Trophoblast cell (in vitro differentiated cells and primary cell): ENCODE measurements at regions not wholly inside any gene's neighbourhood (a gene's known extent, or its start where the extent isn't known, plus 50 kb on each side); places are given as distances from the start of the nearest gene placed in this dataset.

Source experiments
- DNase-seq, 2 donors: peaks; one replicate each; pipeline ENCODE4 v3.0.0-alpha.2; 2016
- H2AFZ ChIP-seq: 2 replicates; pipeline ENCODE4 v1.6.1; 2013; ENCODE audit warnings: low read length, moderate library complexity, mild to moderate bottlenecking; ENCODE audit not compliant: insufficient read depth, poor library complexity
- H2AK5ac ChIP-seq: 2 replicates; pipeline ENCODE4 v1.6.1; 2013; ENCODE audit warnings: mild to moderate bottlenecking, low read length
- H2BK120ac ChIP-seq: 2 replicates; pipeline ENCODE4 v1.6.1; 2013; ENCODE audit warnings: low read length, mild to moderate bottlenecking, moderate library complexity; ENCODE audit not compliant: insufficient read depth, poor library complexity
- H2BK12ac ChIP-seq: 2 replicates; pipeline ENCODE4 v1.6.1; 2013; ENCODE audit warnings: mild to moderate bottlenecking, low read length, moderate library complexity
- H2BK5ac ChIP-seq: 2 replicates; pipeline ENCODE4 v1.6.1; 2013; ENCODE audit warnings: low read length, low read depth, moderate library complexity, mild to moderate bottlenecking; ENCODE audit not compliant: poor library complexity
- H3K14ac ChIP-seq: 2 replicates; pipeline ENCODE4 v1.6.1; 2013; ENCODE audit warnings: mild to moderate bottlenecking, low read length
- H3K18ac ChIP-seq: 2 replicates; pipeline ENCODE4 v1.6.1; 2013; ENCODE audit warnings: mild to moderate bottlenecking, low read length
- H3K23ac ChIP-seq: 2 replicates; pipeline ENCODE4 v1.6.1; 2013; ENCODE audit warnings: low read length
- H3K27ac ChIP-seq: 2 replicates; pipeline ENCODE4 v1.5.1; 2013; ENCODE audit warnings: low read depth, mild to moderate bottlenecking, inconsistent platforms, low read length, moderate library complexity
- H3K27me3 ChIP-seq: 2 replicates; pipeline ENCODE4 v1.6.1; 2013; ENCODE audit warnings: inconsistent platforms, mild to moderate bottlenecking, low read length, moderate library complexity; ENCODE audit not compliant: insufficient read depth
- H3K36me3 ChIP-seq, 2 experiments: 1 replicate in 1 of 2; 2 replicates in 1 of 2; pipeline ENCODE4 v1.6.1; 2013; ENCODE audit warnings: low read length in 2 of 2, mild to moderate bottlenecking in 2 of 2, moderate library complexity in 1 of 2; ENCODE audit not compliant: insufficient read depth in 2 of 2, control insufficient read depth in 1 of 2
- H3K4ac ChIP-seq: 2 replicates; pipeline ENCODE4 v1.6.1; 2013; ENCODE audit warnings: low read depth, mild to moderate bottlenecking, low read length, moderate library complexity
- H3K4me1 ChIP-seq, 2 experiments: 1 replicate in 1 of 2; 2 replicates in 1 of 2; pipeline ENCODE4 v1.6.1; 2013; ENCODE audit warnings: low read length in 2 of 2, mild to moderate bottlenecking in 2 of 2, moderate library complexity in 1 of 2; ENCODE audit not compliant: insufficient read depth in 2 of 2, control insufficient read depth in 1 of 2
- H3K4me2 ChIP-seq: 2 replicates; pipeline ENCODE4 v1.6.1; 2013; ENCODE audit warnings: inconsistent platforms, mild to moderate bottlenecking, low read length, moderate library complexity
- H3K4me3 ChIP-seq: 2 replicates; pipeline ENCODE4 v1.5.1; 2013; ENCODE audit warnings: mild to moderate bottlenecking, low read depth, low read length, inconsistent platforms
- H3K79me1 ChIP-seq: one replicate; pipeline ENCODE4 v1.6.1; 2013; ENCODE audit warnings: low read length
- H3K79me2 ChIP-seq: 2 replicates; pipeline ENCODE4 v1.6.1; 2013; ENCODE audit warnings: low read length, mild to moderate bottlenecking; ENCODE audit not compliant: control insufficient read depth, insufficient read depth, poor library complexity
- H3K9ac ChIP-seq: 2 replicates; pipeline ENCODE4 v1.6.1; 2013; ENCODE audit warnings: mild to moderate bottlenecking, low read length
- H3K9me3 ChIP-seq: 2 replicates; pipeline ENCODE4 v1.6.1; 2013; ENCODE audit warnings: low read depth, mild to moderate bottlenecking, control low read depth, inconsistent platforms, low read length; ENCODE audit not compliant: insufficient read depth
- H4K12ac ChIP-seq: 2 replicates; pipeline ENCODE4 v1.6.1; 2013; ENCODE audit warnings: low read depth, mild to moderate bottlenecking, low read length, moderate library complexity
- H4K8ac ChIP-seq: 2 replicates; pipeline ENCODE4 v1.6.1; 2013; ENCODE audit warnings: low read depth, mild to moderate bottlenecking, low read length, moderate library complexity
- H4K91ac ChIP-seq: one replicate; pipeline ENCODE4 v1.6.1; 2013; ENCODE audit warnings: low read depth, mild to moderate bottlenecking, low read length, moderate library complexity
- WGBS: extraction: QIAGEN DNeasy Blood & Tissue Kit; methylation state at CpG from one replicate; pipeline ENCODE4 v1.1.7; 2013; ENCODE audit warnings: missing lambda C conversion rate; ENCODE audit not compliant: insufficient read length, insufficient coverage; ENCODE audit errors: extremely low coverage; 5-methylcytosine and 5-hydroxymethylcytosine counted together

DNA sequence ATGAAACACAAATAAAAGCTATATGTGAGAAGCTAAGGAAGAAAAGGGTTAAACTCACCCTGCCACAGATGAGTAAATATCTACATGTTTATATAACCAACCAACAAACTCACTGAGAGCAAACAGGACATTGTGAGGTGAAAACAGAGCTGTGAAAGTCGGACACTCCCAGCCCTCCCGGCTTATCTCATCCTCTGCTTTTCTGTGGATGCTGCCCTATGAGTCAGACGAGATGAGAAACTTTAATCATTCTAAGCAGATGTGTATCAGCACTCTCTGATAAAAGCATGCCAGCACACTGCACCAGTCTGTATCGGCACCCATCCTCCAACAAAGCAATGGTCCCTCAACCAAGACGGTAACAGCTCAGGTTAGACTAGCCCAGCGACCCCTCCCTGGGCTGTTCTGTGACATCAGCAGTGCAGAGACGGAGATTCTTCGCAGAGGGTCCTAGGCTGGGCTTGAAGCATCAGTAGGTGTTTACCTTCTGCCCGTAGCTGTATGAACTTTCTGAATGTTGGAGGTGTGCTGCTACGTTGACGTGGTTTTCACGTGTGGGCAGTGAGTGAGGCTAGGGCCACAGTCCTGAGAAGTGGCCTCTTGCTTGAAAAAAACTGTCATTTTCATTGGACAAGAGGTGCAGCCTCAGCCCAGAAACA is 119.8 kb upstream of the ALDH1A3 start:
- Histone ChIP-seq H2BK12ac (no peak overlapping the region), H3K79me2 (no peaks in the 10 kb centered on the region), H3K23ac (no peak overlapping the region), H4K12ac (no peak overlapping the region), H3K4ac (no peak overlapping the region), H3K4me1 (no peaks in the 10 kb centered on the region), H3K14ac (no peak overlapping the region), H2AFZ (no peak overlapping the region), H3K9me3 (no peaks in the 10 kb centered on the region), H3K18ac (no peak overlapping the region), H3K36me3 (no peaks in the 10 kb centered on the region), H3K27ac (no peak overlapping the region), H3K27me3 (no peaks in the 10 kb centered on the region), H3K9ac (no peak overlapping the region), H3K4me3 (no peak overlapping the region), H2BK120ac (no peak overlapping the region), H2AK5ac (no peak overlapping the region), H2BK5ac (no peak overlapping the region), H4K91ac (no peak overlapping the region), H4K8ac (no peak overlapping the region), H3K79me1 (no peaks in the 10 kb centered on the region), H3K4me2 (no peak overlapping the region)
- WGBS, result no CpG with 5 or more reads among the region's 12 CpGs
- peak; percentile 10 to 60 for DNase-seq

DNA sequence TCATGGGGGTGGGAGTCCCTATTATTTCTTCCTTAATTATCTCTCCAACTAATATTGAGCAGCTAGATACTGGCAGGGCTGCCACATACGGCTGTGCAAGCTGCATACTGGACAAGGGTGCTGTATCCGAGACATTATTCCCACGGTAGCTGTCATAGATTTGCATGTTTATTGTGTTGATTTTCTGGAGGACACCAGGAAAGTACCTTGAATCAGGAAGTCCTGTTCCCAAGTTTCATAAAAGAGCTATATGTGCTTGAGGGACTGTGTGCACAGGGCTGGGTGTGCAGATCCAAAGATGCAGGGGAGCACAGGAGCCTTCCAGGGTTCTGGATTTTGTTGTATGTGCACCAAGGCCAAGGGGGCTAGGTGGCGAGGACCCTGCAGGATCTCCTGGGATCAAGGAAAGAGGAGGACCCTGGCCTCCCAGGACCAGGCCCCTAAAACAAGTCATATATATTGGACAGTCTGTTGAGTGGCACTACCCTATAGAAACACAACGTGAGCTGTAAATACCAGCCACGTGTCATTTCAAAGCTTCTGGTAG is 119.2 kb upstream of the ALDH1A3 start:
- Histone ChIP-seq H3K36me3 (no peaks in the 10 kb centered on the region), H3K9me3 (no peaks in the 10 kb centered on the region), H3K27ac (no peak overlapping the region), H3K4ac (no peak overlapping the region), H3K9ac (no peak overlapping the region), H3K4me3 (no peak overlapping the region), H3K4me2 (no peak overlapping the region), H4K8ac (no peak overlapping the region), H2BK5ac (no peak overlapping the region), H4K12ac (no peak overlapping the region), H3K14ac (no peak overlapping the region), H4K91ac (no peak overlapping the region), H3K18ac (no peak overlapping the region), H3K23ac (no peak overlapping the region), H3K79me1 (no peaks in the 10 kb centered on the region), H3K4me1 (no peaks in the 10 kb centered on the region), H3K79me2 (no peaks in the 10 kb centered on the region), H2BK120ac (no peak overlapping the region), H3K27me3 (no peaks in the 10 kb centered on the region), H2BK12ac (no peak overlapping the region), H2AK5ac (no peak overlapping the region), H2AFZ (no peak overlapping the region)
- WGBS, result no CpG with 5 or more reads among the region's 6 CpGs
- DNase-seq, result no peak

GRCh38 chr15:100761290-100761935 is 118.2 kb upstream of the ALDH1A3 start:
- Histone ChIP-seq H4K91ac (no peak overlapping the region), H4K8ac (no peak overlapping the region), H2AK5ac (no peak overlapping the region), H2BK5ac (no peak overlapping the region), H3K23ac (no peak overlapping the region), H2BK120ac (no peak overlapping the region), H3K27ac (no peak overlapping the region), H3K27me3 (no peaks in the 10 kb centered on the region), H3K4me1 (no peaks in the 10 kb centered on the region), H3K4ac (no peak overlapping the region), H2AFZ (no peak overlapping the region), H2BK12ac (no peak overlapping the region), H3K79me1 (no peaks in the 10 kb centered on the region), H3K4me3 (no peak overlapping the region), H3K4me2 (no peak overlapping the region), H3K9me3 (no peaks in the 10 kb centered on the region), H3K14ac (no peak overlapping the region), H3K36me3 (no peaks in the 10 kb centered on the region), H3K18ac (no peak overlapping the region), H4K12ac (no peak overlapping the region), H3K79me2 (no peaks in the 10 kb centered on the region), H3K9ac (no peak overlapping the region)
- no peak for DNase-seq
- no CpG with 5 or more reads among the region's 13 CpGs for WGBS

DNA sequence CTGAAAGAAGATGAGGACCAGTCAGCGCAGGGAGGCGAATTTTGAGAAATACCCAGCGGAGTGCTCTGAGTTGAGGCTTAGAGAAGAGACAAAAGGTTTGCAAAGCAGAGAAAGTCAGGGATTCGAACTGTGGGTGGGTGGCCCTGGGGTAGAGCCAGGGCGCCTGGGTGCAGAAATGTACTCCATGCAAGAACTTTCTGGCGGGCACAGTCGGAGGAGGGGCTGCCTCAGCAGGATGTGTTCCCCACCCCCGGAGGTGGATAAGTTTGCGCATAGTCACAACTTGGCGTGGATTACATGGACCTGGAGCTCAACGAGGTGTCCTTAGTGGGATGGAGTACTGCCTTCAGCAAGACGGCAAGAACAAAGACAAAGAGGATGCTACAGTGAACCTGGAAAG is 117.3 kb upstream of the ALDH1A3 start:
- Histone ChIP-seq H3K36me3 (no peaks in the 10 kb centered on the region), H3K4me2 (no peak overlapping the region), H3K4me1 (no peaks in the 10 kb centered on the region), H3K9me3 (no peaks in the 10 kb centered on the region), H3K9ac (no peak overlapping the region), H4K8ac (no peak overlapping the region), H3K27ac (no peak overlapping the region), H2BK120ac (no peak overlapping the region), H3K4ac (no peak overlapping the region), H2AK5ac (no peak overlapping the region), H3K14ac (no peak overlapping the region), H2BK12ac (no peak overlapping the region), H4K91ac (no peak overlapping the region), H3K18ac (no peak overlapping the region), H3K4me3 (no peak overlapping the region), H4K12ac (no peak overlapping the region), H3K79me1 (no peaks in the 10 kb centered on the region), H3K23ac (no peak overlapping the region), H2AFZ (no peak overlapping the region), H3K79me2 (no peaks in the 10 kb centered on the region), H3K27me3 (no peaks in the 10 kb centered on the region), H2BK5ac (no peak overlapping the region)
- DNase-seq, result no peak
- no CpG with 5 or more reads among the region's 12 CpGs for WGBS
